T-helper 1 cell treated with Interleukin-12 subunit alpha and Interleukin-12 subunit beta and Interleukin-4 antibody, amounts not matched to agents 30 μg/mL and 1 μg/mL, for 36 hours (primary cell): ENCODE measurements at regions not wholly inside any gene's neighbourhood (a gene's known extent, or its start where the extent isn't known, plus 50 kb on each side); places are given as distances from the start of the nearest gene placed in this dataset.
"Not testable (repeated sequence)": the region's sequence is repeated elsewhere in the genome, so short reads cannot be mapped to it uniquely, and the experiment has no call there.

ENCODE experiments used
- H3K27ac Mint-ChIP-seq: one replicate; pipeline ENCODE4 v1.8.0; 2021; ENCODE audit warnings: mild to moderate bottlenecking, mixed read lengths
- H3K27me3 Mint-ChIP-seq: one replicate; pipeline ENCODE4 v1.8.0; 2021; ENCODE audit warnings: low read depth, mixed read lengths
- H3K36me3 Mint-ChIP-seq: one replicate; pipeline ENCODE4 v1.8.0; 2021; ENCODE audit warnings: low read depth, mixed read lengths
- H3K4me1 Mint-ChIP-seq: one replicate; pipeline ENCODE4 v1.8.0; 2021; ENCODE audit warnings: low read depth, mixed read lengths
- H3K4me3 Mint-ChIP-seq: one replicate; pipeline ENCODE4 v1.8.0; 2021; ENCODE audit warnings: mild to moderate bottlenecking, moderate library complexity, mixed read lengths
- H3K9me3 Mint-ChIP-seq: one replicate; pipeline ENCODE4 v1.8.0; 2021; ENCODE audit warnings: mixed read lengths

GRCh38 chr17:31761836-31762510, 97.1 kb downstream of the COPRS start:
- H3K27ac Mint-ChIP-seq, H3K9me3 Mint-ChIP-seq, H3K4me1 Mint-ChIP-seq, H3K36me3 Mint-ChIP-seq, H3K4me3 Mint-ChIP-seq: not testable (repeated sequence)
- H3K27me3 Mint-ChIP-seq, result peaks cover 38% of the 10 kb centered on the region

DNA sequence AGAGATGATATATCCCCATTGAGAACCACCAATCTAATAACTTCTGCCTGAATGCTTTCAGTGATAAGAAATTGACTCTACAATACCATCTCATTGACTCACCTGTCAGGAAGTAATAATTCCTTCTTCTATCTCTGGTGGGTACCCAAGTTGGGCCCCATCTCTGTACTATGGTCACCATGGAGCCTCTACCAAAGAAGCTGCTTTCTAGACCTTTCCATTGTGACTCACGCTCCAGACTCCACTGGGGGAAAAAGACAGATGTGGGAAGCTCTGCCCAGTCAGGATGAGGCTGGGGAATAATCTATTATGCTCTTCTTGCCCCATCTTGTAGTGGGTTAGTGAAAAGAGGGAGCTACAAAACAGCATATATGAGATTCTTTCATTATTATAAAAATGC, 100.4 kb downstream of the COPRS start:
- Mint-ChIP-seq H3K27me3 (peaks cover 35% of the 10 kb centered on the region), H3K36me3 (no peaks in the 10 kb centered on the region), H3K4me1 (peaks cover 3% of the 10 kb centered on the region), H3K4me3 (no peak overlapping the region), H3K27ac (no peak overlapping the region), H3K9me3 (no peaks in the 10 kb centered on the region)

DNA sequence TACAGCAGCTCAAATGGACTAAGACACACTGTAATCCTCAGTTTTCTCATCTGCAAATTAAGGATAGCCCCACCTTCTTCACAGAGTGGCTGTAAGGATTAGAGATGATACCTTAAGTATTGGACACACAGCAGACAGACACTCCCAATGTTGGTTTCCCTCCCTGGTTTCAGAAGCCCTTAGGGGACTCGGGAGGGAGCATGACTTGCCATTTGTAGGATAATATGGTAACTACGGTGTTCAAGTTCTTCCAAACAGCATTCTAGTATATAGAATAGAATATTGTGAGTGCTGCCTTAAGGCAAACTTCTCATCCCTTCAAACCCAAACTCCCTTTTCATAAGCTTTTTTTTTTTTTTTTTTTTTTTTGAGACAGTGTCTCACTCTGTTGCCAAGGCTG, 101.9 kb downstream of the COPRS start:
- H3K27ac Mint-ChIP-seq, result no peak overlapping the region
- H3K9me3 Mint-ChIP-seq, result no peaks in the 10 kb centered on the region
- H3K36me3 Mint-ChIP-seq, result no peaks in the 10 kb centered on the region
- no peak overlapping the region for H3K4me3 Mint-ChIP-seq
- H3K27me3 Mint-ChIP-seq, result peaks cover 27% of the 10 kb centered on the region
- H3K4me1 Mint-ChIP-seq, result peaks cover 3% of the 10 kb centered on the region

- Mint-ChIP-seq H3K36me3 (no peaks in the 10 kb centered on the region), H3K4me3 (no peak overlapping the region), H3K4me1 (no peaks in the 10 kb centered on the region), H3K27me3 (peaks cover 17% of the 10 kb centered on the region), H3K9me3 (no peaks in the 10 kb centered on the region), H3K27ac (no peak overlapping the region)
Measured at GRCh38 chr17:31754239-31754945, 104.7 kb downstream of the COPRS start.

DNA sequence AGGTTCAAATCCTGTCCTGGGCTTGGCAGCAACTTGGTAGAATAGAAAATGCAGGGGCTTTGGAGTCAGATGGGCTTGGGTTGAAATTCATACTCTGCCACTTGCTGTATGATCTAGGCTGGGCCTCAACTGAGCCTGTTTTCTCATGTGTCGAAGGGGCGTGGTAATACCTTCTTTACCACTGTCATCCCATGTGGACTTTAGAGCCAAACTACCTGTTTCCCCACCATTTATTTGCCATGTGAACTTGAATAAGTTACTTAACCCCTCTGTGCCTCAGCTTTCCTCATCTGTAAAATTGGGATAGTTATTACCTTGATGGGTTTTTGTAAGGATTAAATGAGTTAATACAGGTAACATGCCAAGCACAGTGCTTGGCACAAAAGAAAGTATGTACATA, 106.0 kb downstream of the COPRS start:
- no peak overlapping the region for H3K27ac Mint-ChIP-seq
- no peaks in the 10 kb centered on the region for H3K4me1 Mint-ChIP-seq
- no peaks in the 10 kb centered on the region for H3K9me3 Mint-ChIP-seq
- H3K4me3 Mint-ChIP-seq, result no peak overlapping the region
- peaks cover 11% of the 10 kb centered on the region for H3K27me3 Mint-ChIP-seq
- H3K36me3 Mint-ChIP-seq, result no peaks in the 10 kb centered on the region

- Mint-ChIP-seq H3K27me3 (peaks cover 11% of the 10 kb centered on the region), H3K27ac (no peak overlapping the region), H3K9me3 (no peaks in the 10 kb centered on the region), H3K36me3 (no peaks in the 10 kb centered on the region), H3K4me1 (no peaks in the 10 kb centered on the region), H3K4me3 (no peak overlapping the region)
Measured at GRCh38 chr17:31752584-31752983, 106.5 kb downstream of the COPRS start.

DNA sequence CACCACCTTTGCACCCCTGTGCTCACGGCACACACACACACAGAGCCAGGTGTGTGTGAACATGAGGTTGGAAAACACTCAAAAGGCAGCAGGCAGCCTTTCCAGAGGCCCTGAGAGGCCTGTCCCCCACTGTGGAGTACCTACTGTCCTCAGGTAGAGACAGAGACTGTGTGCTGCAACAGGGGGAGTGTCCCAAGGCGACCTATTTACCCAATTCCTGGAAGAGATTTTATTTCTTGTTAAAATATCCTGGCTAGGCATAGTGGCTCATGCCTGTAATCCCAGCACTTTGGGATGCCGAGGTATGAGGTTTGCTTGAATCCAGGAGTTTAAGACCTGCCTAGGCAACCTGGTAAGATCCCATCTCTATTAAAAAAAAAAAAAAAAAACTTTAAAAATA, 108.5 kb downstream of the COPRS start:
- Mint-ChIP-seq H3K9me3 (no peaks in the 10 kb centered on the region), H3K4me1 (no peaks in the 10 kb centered on the region), H3K4me3 (no peak overlapping the region), H3K36me3 (no peaks in the 10 kb centered on the region), H3K27ac (no peak overlapping the region), H3K27me3 (peaks cover 5% of the 10 kb centered on the region)

DNA sequence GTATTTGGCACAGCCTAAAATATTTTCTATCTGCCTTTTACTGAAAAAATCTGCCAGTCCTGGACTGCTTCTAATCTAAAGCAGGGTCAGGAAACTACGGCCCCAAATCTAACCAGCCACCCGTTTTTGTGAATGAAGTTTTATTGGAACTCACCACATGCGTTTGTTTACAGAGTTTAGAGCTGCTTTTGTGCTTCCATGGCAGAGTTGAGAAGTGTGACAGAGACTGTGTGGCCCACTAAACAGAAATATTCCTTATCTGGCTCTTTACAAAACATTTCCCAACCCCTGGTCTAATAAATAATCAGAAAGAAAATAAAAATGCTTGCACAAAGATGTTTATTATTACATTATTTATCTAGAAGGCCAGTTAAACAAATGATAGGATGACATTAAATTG, 110.2 kb downstream of the COPRS start:
- no peak overlapping the region for H3K27ac Mint-ChIP-seq
- no peak overlapping the region for H3K4me3 Mint-ChIP-seq
- no peaks in the 10 kb centered on the region for H3K36me3 Mint-ChIP-seq
- peaks cover 17% of the 10 kb centered on the region for H3K27me3 Mint-ChIP-seq
- H3K4me1 Mint-ChIP-seq, result peaks cover 1% of the 10 kb centered on the region
- no peaks in the 10 kb centered on the region for H3K9me3 Mint-ChIP-seq

DNA sequence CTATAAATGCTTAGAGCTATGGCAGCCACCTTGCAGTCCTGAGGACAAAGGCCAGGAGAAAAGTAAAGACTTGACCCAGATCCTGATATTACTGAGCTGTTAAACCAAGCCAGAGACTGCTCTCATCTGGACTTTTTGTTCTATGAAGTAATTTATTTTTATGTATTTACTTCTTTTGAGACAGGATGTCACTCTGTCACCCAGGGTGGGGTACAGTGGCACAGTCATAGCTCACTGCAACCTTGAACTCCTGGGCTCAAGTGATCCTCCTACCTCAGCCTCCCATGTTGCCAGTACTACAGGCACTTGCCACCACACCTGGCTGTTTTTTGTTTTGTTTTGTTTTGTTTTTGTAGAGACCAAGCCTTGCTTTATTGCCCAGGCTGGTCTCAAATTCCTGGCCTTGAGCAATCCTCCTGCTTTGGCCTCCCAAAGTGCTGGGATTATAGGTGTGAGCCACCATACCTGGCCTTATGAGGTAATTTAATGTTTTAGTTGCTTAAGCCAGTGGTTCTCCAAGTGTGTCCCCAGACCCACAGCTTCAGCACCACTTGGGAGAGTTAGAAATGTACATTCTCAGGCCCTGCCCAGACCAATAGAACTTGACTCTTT, 112.1 kb downstream of the COPRS start:
- no peak overlapping the region for H3K27ac Mint-ChIP-seq
- peaks cover 34% of the 10 kb centered on the region for H3K27me3 Mint-ChIP-seq
- H3K36me3 Mint-ChIP-seq, result no peaks in the 10 kb centered on the region
- peaks cover 1% of the 10 kb centered on the region for H3K4me1 Mint-ChIP-seq
- no peaks in the 10 kb centered on the region for H3K9me3 Mint-ChIP-seq
- H3K4me3 Mint-ChIP-seq, result no peak overlapping the region

GRCh38 chr17:31745964-31746600, 113.0 kb downstream of the COPRS start:
- no peaks in the 10 kb centered on the region for H3K9me3 Mint-ChIP-seq
- H3K4me1 Mint-ChIP-seq, result peaks cover 1% of the 10 kb centered on the region
- no peaks in the 10 kb centered on the region for H3K36me3 Mint-ChIP-seq
- peaks cover 35% of the 10 kb centered on the region for H3K27me3 Mint-ChIP-seq
- H3K27ac Mint-ChIP-seq, result no peak overlapping the region
- H3K4me3 Mint-ChIP-seq, result no peak overlapping the region

DNA sequence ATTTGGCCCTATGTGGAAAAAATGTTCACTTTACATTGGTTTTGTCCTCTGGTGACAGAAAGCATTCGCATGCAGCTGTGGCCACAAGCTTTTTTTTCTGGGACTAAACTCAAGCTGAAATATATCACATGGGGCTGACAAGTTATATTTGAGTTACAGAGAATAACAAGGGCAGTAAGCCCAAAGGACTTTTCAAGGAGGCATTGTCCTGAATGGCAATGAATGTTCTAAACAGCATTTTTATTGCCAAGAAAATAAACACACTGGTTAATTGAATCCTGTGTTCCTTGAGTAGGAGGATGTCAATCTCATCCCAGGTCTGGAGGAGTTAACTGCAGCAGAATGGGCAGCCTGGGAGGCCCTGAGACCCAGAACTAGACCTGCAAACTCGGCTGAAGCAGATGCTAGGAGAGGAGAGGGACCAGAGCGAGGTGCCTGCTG, 114.5 kb downstream of the COPRS start:
- Mint-ChIP-seq H3K36me3 (no peaks in the 10 kb centered on the region), H3K4me3 (no peak overlapping the region), H3K9me3 (no peaks in the 10 kb centered on the region), H3K4me1 (peaks cover 1% of the 10 kb centered on the region), H3K27ac (no peak overlapping the region), H3K27me3 (peaks cover 39% of the 10 kb centered on the region)

DNA sequence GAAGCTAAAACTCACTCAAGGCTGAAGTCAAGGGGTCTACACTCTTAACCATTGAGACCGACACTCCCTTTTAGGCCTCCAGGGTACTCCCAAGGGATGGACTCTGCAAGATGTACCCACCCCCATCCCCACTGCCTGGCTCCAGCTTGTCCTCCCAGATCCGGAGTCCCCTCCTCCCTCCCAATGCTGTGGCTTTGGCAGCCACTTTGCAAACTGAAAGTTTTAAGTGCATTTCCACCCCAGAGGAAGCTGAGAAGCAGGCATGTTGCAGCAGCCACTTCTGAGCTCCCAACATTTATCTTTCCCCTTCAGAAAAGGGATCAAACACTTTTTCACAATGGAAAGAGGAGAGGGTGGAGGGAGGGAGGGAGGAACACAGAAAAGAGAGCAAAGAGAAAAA, 115.2 kb downstream of the COPRS start:
- Mint-ChIP-seq H3K36me3 (no peaks in the 10 kb centered on the region), H3K27ac (no peak overlapping the region), H3K9me3 (no peaks in the 10 kb centered on the region), H3K4me3 (no peak overlapping the region), H3K27me3 (peaks cover 37% of the 10 kb centered on the region), H3K4me1 (peaks cover 1% of the 10 kb centered on the region)

- Mint-ChIP-seq H3K4me1 (peaks cover 1% of the 10 kb centered on the region), H3K9me3 (no peaks in the 10 kb centered on the region)
Measured at GRCh38 chr17:31741371-31741770, 117.7 kb downstream of the COPRS start.

GRCh38 chr17:31740611-31741082, 118.4 kb downstream of the COPRS start:
- H3K36me3 Mint-ChIP-seq, result no peaks in the 10 kb centered on the region
- no peak overlapping the region for H3K27ac Mint-ChIP-seq
- H3K4me3 Mint-ChIP-seq, result no peak overlapping the region
- H3K27me3 Mint-ChIP-seq, result peaks cover 37% of the 10 kb centered on the region
- H3K4me1 Mint-ChIP-seq, result peaks cover 1% of the 10 kb centered on the region
- no peaks in the 10 kb centered on the region for H3K9me3 Mint-ChIP-seq

More at GRCh38 chr17:31741371-31741770, 117.7 kb downstream of the COPRS start:
- no peak overlapping the region for H3K27ac Mint-ChIP-seq
- H3K4me3 Mint-ChIP-seq, result no peak overlapping the region
- peaks cover 37% of the 10 kb centered on the region for H3K27me3 Mint-ChIP-seq
- H3K36me3 Mint-ChIP-seq, result no peaks in the 10 kb centered on the region
